RWPE1 (cell line): ENCODE measurements at regions not wholly inside any gene's neighbourhood (a gene's known extent, or its start where the extent isn't known, plus 50 kb on each side); places are given as distances from the start of the nearest gene placed in this dataset.

Experiments
- CTCF ChIA-PET: fragments of 350-600 bp; sonication (Branson Sonifier 250); formaldehyde crosslinking; extraction: SDS; loops from one replicate; lab custom pipeline; 2021; lab: Yijun Ruan, JAX
- POLR2A ChIA-PET: fragments of 400-600 bp; formaldehyde crosslinking; extraction: SDS; loops from one replicate; lab custom pipeline; 2020; ENCODE audit warnings: antibody characterized with exemption; ENCODE audit not compliant: low non-redundant PET; lab: Yijun Ruan, JAX
- DNase-seq: peaks from one replicate; pipeline ENCODE4 v3.0.0; 2012; ENCODE audit warnings: low spot score
- H3K27ac ChIP-seq: fragments of 450-650 bp; 2 replicates; pipeline ENCODE4 v1.5.1; 2017
- TF ChIP-seq, protein P1 (sequence below): fragments of 450-650 bp; conservative IDR thresholded peaks from 2 replicates; pipeline ENCODE4 v1.5.1; 2017; ENCODE audit warnings: low read depth, mild to moderate bottlenecking

DNA sequence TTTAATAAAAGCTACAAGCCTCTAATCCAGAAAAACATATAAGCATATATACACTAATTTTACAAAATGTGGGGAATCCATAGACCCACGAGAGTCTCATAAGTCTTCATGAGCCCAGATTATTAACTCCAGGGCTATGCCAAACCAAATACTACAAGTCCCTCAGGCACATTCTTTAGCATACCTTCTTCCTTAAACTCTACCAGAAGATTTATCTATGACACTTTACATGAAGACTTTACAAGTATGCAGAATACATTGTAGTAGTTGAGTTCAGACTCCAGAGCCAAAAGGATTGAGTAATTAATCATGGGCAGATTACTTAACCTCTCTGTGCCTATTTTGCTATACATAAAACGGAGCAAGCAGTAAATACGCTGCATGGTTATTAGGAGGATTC, 793.7 kb upstream of the ADGRL2 start:
- H3K27ac ChIP-seq = no peak overlapping the region
- TF ChIP-seq, protein P1, sequence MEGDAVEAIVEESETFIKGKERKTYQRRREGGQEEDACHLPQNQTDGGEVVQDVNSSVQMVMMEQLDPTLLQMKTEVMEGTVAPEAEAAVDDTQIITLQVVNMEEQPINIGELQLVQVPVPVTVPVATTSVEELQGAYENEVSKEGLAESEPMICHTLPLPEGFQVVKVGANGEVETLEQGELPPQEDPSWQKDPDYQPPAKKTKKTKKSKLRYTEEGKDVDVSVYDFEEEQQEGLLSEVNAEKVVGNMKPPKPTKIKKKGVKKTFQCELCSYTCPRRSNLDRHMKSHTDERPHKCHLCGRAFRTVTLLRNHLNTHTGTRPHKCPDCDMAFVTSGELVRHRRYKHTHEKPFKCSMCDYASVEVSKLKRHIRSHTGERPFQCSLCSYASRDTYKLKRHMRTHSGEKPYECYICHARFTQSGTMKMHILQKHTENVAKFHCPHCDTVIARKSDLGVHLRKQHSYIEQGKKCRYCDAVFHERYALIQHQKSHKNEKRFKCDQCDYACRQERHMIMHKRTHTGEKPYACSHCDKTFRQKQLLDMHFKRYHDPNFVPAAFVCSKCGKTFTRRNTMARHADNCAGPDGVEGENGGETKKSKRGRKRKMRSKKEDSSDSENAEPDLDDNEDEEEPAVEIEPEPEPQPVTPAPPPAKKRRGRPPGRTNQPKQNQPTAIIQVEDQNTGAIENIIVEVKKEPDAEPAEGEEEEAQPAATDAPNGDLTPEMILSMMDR = no peak
- POLR2A ChIA-PET = no interaction called here
- DNase-seq = no peak
- CTCF ChIA-PET = no interaction called here

DNA sequence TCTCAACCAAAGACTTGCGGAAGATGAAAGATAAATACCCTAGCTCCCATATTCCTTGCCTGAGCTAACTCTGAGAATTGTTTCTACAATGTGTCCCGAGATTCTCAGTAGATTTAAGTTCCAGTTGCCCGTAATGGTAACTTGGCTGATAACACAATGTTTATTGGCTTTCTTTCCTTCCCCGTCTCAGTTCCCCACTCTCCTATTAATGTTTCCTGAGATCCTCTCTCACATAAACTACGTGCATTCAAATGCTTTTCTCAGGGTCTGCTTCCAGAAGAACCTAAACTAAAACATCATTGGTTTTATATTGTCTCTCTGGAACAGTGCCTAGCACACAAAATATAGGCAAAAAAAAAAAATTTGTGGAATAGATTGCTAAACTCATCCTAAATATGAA, 794.2 kb upstream of the ADGRL2 start:
- no peak overlapping the region for H3K27ac ChIP-seq
- POLR2A ChIA-PET = no interaction called here
- CTCF ChIA-PET = no interaction called here
- no peak for DNase-seq
- TF ChIP-seq, protein P1 = no peak

DNA sequence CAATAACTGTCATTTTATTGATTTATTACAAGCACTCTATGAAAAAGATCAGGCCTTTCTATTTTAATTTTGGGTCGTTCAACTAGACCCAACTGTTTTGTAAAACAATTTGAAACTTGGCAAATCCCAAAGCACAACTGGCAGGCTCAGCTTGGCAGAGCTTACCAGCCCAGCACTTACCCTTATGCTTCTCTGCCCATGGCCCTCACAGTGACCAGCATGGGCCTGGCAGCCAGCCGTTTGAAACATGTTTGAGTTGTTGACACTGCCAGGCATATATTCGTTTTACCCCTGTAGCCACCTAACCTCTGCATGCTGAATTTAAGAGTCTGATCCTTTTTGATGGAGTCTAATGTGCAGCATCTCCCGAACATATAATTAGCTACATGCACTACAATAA, 796.7 kb upstream of the ADGRL2 start:
- TF ChIP-seq, protein P1 = no peak
- H3K27ac ChIP-seq = no peak overlapping the region
- DNase-seq = no peak
- POLR2A ChIA-PET = no interaction called here
- CTCF ChIA-PET = no interaction called here

DNA sequence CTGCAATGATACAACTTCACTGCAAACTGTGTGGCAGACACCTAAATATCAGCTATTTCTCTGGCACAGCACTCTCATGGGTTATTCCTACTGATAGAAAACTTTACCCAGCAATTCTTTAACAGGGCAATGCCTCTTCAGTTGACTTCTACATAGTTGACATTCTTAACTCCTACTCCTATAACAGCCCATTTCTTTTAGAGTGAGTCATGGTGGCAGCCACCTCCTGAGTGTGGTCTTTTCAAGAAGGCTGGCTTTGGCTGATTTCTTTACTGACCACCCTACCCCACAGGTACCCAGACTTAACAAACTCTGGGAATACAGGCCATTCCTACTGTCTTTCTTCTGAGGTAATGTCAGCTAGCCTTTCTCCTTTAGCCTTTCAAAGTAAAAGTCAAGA, 805.8 kb upstream of the ADGRL2 start:
- H3K27ac ChIP-seq = no peak overlapping the region
- CTCF ChIA-PET = no interaction called here
- POLR2A ChIA-PET = no interaction called here
- no peak for DNase-seq
- TF ChIP-seq, protein P1 = no peak

DNA sequence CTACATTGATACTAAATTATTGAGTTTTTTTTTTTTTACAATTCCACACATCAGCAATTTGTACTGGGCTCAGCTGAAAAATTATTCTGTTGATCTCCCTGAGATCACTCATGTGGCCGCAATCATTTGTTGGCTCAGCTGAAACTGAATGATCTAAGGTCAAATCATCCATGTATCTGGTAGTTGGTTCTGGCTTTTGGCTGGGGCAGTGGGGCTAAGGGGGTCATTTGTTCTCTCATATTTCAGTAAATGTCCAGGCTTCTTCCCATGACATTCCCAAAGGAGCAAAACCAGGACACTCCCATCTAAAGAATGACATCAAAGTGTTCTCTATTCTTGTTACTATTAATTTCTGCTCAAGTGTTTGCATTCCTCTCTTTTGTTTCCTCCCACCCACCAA, 806.7 kb upstream of the ADGRL2 start:
- no peak overlapping the region for H3K27ac ChIP-seq
- TF ChIP-seq, protein P1 = no peak
- DNase-seq = no peak
- ChIA-PET CTCF (no interaction called here), POLR2A (no interaction called here)

DNA sequence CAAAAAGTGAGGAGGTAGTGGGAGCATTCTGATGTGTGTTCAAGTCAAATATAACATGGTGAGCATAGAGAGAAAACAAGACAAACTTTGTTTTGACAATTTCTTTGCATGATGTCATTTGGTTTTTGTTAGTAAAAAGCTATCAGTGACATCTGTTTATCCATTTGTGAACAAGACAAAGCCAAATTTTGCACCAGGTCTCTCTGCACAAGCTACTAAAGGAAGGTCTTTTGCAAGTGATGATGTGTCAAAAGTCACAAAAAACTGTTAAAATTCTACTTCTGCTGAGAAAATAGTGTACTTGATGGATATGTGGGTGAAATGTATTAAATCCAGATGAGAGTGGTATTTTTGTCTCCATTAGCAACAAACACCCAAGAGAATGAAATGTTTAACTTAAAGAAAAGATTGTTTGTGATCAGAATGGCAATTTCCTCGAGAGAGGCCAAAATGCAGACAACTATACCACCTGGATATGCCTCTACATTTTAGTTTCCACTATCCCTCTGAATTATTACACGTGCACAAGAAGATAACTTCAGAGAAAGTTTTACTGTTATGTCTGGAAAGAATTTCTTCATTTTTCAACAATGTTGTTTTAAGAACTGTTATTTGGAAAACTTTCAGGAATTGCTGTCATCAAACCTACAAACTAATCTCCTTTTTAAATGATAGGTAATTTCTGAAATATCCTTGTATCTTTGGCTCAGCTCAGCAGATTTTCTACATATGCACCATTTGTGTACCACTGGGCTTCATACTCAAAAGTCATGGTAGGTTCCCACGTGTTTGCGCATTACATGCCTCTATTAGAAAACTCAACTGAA, 807.4 kb upstream of the ADGRL2 start:
- DNase-seq = no peak
- POLR2A ChIA-PET = no interaction called here
- CTCF ChIA-PET = no interaction called here
- TF ChIP-seq, protein P1 = no peak
- H3K27ac ChIP-seq = no peak overlapping the region
